ENCODE measurements at regions not wholly inside any gene's neighbourhood (a gene's known extent, or its start where the extent isn't known, plus 50 kb on each side); places are given as distances from the start of the nearest gene placed in this dataset.

GRCh38 chr12:76701690-76702089, 62.2 kb upstream of the ZDHHC17 start:
- in situ Hi-C loops (cut with MboI; ENCODE audit: low sequenced_read_pairs) = no loop called here

DNA sequence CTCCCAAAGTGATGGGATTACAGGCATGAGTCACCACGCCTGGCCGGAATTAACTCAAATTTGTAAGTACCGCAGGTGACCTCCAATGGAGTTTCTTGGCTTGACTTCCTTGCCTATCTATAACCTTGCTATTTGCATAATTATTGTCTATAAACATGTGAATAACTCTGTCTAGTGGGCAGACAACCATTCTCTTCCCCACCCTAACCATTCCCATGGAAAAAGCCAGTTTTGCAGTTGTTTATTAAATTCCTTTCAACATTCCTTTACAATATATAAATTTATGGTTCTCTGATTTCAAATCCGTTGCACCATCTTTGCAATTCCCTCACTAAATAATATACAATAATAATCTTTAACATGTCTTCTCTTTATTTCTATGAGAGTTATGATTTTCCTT, 61.0 kb upstream of the ZDHHC17 start:
- in situ Hi-C loops (cut with MboI; ENCODE audit: low sequenced_read_pairs) = no loop called here

DNA sequence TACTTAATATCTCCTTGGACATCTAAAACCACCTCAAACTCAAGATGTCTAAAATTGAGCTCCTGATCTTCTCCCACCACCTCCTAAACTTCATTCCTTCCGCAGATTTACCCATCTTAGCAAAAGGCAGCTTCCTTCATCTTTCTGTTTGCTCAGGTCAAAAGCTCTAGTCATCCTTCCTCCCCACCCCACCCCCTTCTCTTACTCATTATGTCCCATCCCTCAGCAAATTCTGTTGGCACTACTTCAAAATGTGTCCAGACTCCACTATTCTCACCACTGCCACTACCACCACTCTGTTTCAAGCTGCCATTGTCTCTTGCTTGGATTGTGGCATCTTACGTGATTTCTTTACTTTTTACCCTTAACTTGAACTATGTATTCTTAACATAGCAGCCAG, 59.2 kb upstream of the ZDHHC17 start:
- in situ Hi-C loops (cut with MboI; ENCODE audit: low sequenced_read_pairs) = no loop called here

GRCh38 chr12:76706101-76706500, 57.8 kb upstream of the ZDHHC17 start:
- in situ Hi-C loops (cut with MboI; ENCODE audit: low sequenced_read_pairs) = no loop called here

DNA sequence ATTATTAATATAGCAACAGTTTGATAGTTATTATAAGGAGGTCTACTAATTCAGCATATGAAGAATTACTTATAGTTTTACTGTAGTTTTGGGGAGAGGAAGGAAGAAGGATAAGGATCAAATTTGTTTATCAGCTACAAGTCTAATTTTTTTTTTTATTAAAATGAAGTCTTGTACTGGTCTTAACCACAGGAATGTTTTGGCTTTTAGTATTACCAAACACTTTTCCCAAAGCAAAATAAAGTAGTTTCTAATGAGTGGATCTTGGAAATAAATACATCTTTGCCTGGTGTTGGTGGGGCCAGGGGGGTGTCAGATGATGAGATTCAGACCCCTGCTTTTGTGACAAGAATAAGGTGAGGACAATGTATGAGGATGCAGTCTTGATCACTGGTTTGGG, 57.2 kb upstream of the ZDHHC17 start:
- in situ Hi-C loops (cut with MboI; ENCODE audit: low sequenced_read_pairs) = no loop called here

GRCh38 chr12:76707772-76708171, 56.1 kb upstream of the ZDHHC17 start:
- in situ Hi-C loops (cut with MboI; ENCODE audit: low sequenced_read_pairs) = no loop called here

GRCh38 chr12:76708296-76708695, 55.6 kb upstream of the ZDHHC17 start:
- in situ Hi-C loops (cut with MboI; ENCODE audit: low sequenced_read_pairs) = no loop called here

GRCh38 chr12:76711241-76711640, 52.7 kb upstream of the ZDHHC17 start:
- in situ Hi-C loops (cut with MboI; ENCODE audit: low sequenced_read_pairs) = no loop called here

GRCh38 chr12:76713130-76713529, 50.8 kb upstream of the ZDHHC17 start:
- in situ Hi-C loops (cut with MboI; ENCODE audit: low sequenced_read_pairs) = no loop called here

DNA sequence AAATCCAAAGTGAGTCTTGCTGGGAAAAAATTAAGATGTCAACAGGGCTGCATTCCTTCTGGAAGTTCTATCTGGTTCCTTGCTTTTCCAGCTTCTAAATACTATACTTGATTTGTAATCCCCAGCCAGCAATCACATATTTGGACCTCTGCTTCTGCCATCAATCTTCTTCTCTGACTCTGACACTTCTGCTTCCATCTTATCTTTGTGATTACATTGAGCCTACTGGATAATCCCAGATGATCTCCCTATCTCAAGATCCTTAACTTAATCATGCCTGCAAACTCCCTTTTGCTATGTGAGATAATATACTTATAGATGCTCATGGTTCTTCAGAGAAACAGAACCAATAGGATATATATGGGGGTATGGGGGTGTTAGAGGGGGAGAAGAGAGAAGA, 49.9 kb upstream of the ZDHHC17 start:
- in situ Hi-C loops (cut with MboI; ENCODE audit: low sequenced_read_pairs) = no loop called here

Data from hTERT RPE-1 (cell line).